Uterus (tissue), 3 donors: ENCODE measurements at regions not wholly inside any gene's neighbourhood (a gene's known extent, or its start where the extent isn't known, plus 50 kb on each side); places are given as distances from the start of the nearest gene placed in this dataset.

Source experiments
- DNase-seq, 2 donors: peaks; one replicate each; pipeline ENCODE4 v3.0.0-alpha.2; 2019 to 2020
- H3K27ac ChIP-seq, 2 donors: fragments of 200-600 bp; sonication (generic); 1 replicate in 1 of 2; 2 replicates in 1 of 2; pipeline ENCODE4 v1.5.1; 2016 to 2018
- H3K27me3 ChIP-seq, 2 donors: fragments of 200-600 bp; sonication (generic); one replicate each; pipeline ENCODE4 v1.5.1; 2018 to 2019; ENCODE audit warnings: control low read depth in 1 of 2
- H3K36me3 ChIP-seq, 2 donors: fragments of 200-600 bp; sonication (generic); one replicate each; pipeline ENCODE4 v1.5.1; 2019; ENCODE audit warnings: control low read depth in 1 of 2
- H3K4me1 ChIP-seq, 2 donors: fragments of 200-600 bp; sonication (generic); one replicate each; pipeline ENCODE4 v1.5.1; 2018 to 2019; ENCODE audit warnings: control low read depth in 1 of 2
- H3K4me3 ChIP-seq, 2 donors: fragments of 200-600 bp; sonication (generic); 1 replicate in 1 of 2; 2 replicates in 1 of 2; pipeline ENCODE4 v1.5.1; 2018 to 2019; ENCODE audit warnings: mild to moderate bottlenecking in 1 of 2
- H3K9me3 ChIP-seq, 2 donors: fragments of 200-600 bp; sonication (generic); one replicate each; pipeline ENCODE4 v1.5.1; 2019; ENCODE audit warnings: control low read depth in 1 of 2
- CTCF ChIP-seq, 4 experiments: fragments of 200-600 bp in 2 of 4; fragments of 450-650 bp in 2 of 4; sonication (generic) in 2 of 4; IDR thresholded peaks; one replicate each; pipeline ENCODE4 v1.5.1; 2016 to 2019; ENCODE audit warnings: antibody characterized with exemption in 4 of 4, mild to moderate bottlenecking in 2 of 4, moderate library complexity in 1 of 4
- POLR2A ChIP-seq, 2 donors: fragments of 450-650 bp; IDR thresholded peaks; one replicate each; pipeline ENCODE4 v1.6.1; 2016; ENCODE audit warnings: antibody characterized with exemption in 2 of 2, mild to moderate bottlenecking in 1 of 2, moderate library complexity in 1 of 2
- intact Hi-C: fragments of 100-400 bp; cut with DNase I; formaldehyde crosslinking; loops from one replicate; pipeline ENCODE4 v1.15.1; 2023; ENCODE audit warnings: low total_unique reads
- donor health status: DM: yes; HTN: yes; CAD: no.

- TF ChIP-seq POLR2A (IDR thresholded peaks at IDR 0.05): no peak
- no peak for TF ChIP-seq CTCF (IDR thresholded peaks at IDR 0.05)
- Histone ChIP-seq H3K27ac (no peak overlapping the region), H3K27me3 (no peaks in the 10 kb centered on the region), H3K9me3 (no peaks in the 10 kb centered on the region), H3K4me3 (no peak overlapping the region), H3K36me3 (no peaks in the 10 kb centered on the region), H3K4me1 (no peaks in the 10 kb centered on the region)
- no peak for DNase-seq
- intact Hi-C loops: no loop called here
These were observed 2447.7 kb downstream of the PCDH9 start for GRCh38 chr13:64782466-64782865.

GRCh38 chr13:64778002-64778401 is 2452.1 kb downstream of the PCDH9 start:
- no peaks in the 10 kb centered on the region for H3K27me3 ChIP-seq
- H3K4me1 ChIP-seq: no peaks in the 10 kb centered on the region
- no peak overlapping the region for H3K4me3 ChIP-seq
- no peak for TF ChIP-seq CTCF (IDR thresholded peaks at IDR 0.05)
- no peak for TF ChIP-seq POLR2A (IDR thresholded peaks at IDR 0.05)
- H3K9me3 ChIP-seq: no peaks in the 10 kb centered on the region
- intact Hi-C loops: no loop called here
- H3K36me3 ChIP-seq: no peaks in the 10 kb centered on the region
- no peak overlapping the region for H3K27ac ChIP-seq
- DNase-seq: no peak

- no peaks in the 10 kb centered on the region for H3K9me3 ChIP-seq
- intact Hi-C loops: no loop called here
These were observed 2455.2 kb downstream of the PCDH9 start for GRCh38 chr13:64774915-64775314.

GRCh38 chr13:64770743-64771142 is 2459.4 kb downstream of the PCDH9 start:
- no peaks in the 10 kb centered on the region for H3K36me3 ChIP-seq
- no peak for TF ChIP-seq CTCF (IDR thresholded peaks at IDR 0.05)
- no peak for TF ChIP-seq POLR2A (IDR thresholded peaks at IDR 0.05)
- no peak overlapping the region for H3K27ac ChIP-seq
- no peaks in the 10 kb centered on the region for H3K4me1 ChIP-seq
- no peak for DNase-seq
- H3K4me3 ChIP-seq: no peak overlapping the region
- no peaks in the 10 kb centered on the region for H3K27me3 ChIP-seq
- no peaks in the 10 kb centered on the region for H3K9me3 ChIP-seq
- intact Hi-C loops: no loop called here

More at GRCh38 chr13:64774915-64775314, 2455.2 kb downstream of the PCDH9 start:
- Histone ChIP-seq H3K4me1 (no peaks in the 10 kb centered on the region), H3K36me3 (no peaks in the 10 kb centered on the region), H3K27ac (no peak overlapping the region), H3K4me3 (no peak overlapping the region), H3K27me3 (no peaks in the 10 kb centered on the region)
- DNase-seq: no peak
- no peak for TF ChIP-seq CTCF (IDR thresholded peaks at IDR 0.05)
- TF ChIP-seq POLR2A (IDR thresholded peaks at IDR 0.05): no peak

GRCh38 chr13:64767054-64767453 is 2463.1 kb downstream of the PCDH9 start:
- Histone ChIP-seq H3K36me3 (no peaks in the 10 kb centered on the region), H3K4me3 (no peak overlapping the region), H3K4me1 (no peaks in the 10 kb centered on the region), H3K27me3 (no peaks in the 10 kb centered on the region), H3K27ac (no peak overlapping the region), H3K9me3 (no peaks in the 10 kb centered on the region)
- DNase-seq: no peak
- intact Hi-C loops: no loop called here
- TF ChIP-seq CTCF (IDR thresholded peaks at IDR 0.05): no peak
- TF ChIP-seq POLR2A (IDR thresholded peaks at IDR 0.05): no peak
